GM12878 (cell line): ENCODE measurements at regions not wholly inside any gene's neighbourhood (a gene's known extent, or its start where the extent isn't known, plus 50 kb on each side); places are given as distances from the start of the nearest gene placed in this dataset.

Experiments used
- ATAC-seq: fragments of 200-7000 bp; cut with Tn5 transposase; 3 replicates; pipeline ENCODE4 v1.9.1; 2020; ENCODE audit warnings: mild to moderate bottlenecking, moderate library complexity
- BruUV-seq: library from RNA; stranded (reverse); fragments of 400-500 nt; replicated peaks from 2 replicates; lab custom pipeline; 2021; lab: Mats Ljungman, UMichigan
- CTCF ChIA-PET: fragments of 300-600 bp; sonication (Branson Sonifier 250); formaldehyde crosslinking; extraction: SDS; loops from one replicate; lab custom pipeline; 2021; ENCODE audit warnings: inconsistent platforms; lab: Yijun Ruan, JAX
- POLR2A ChIA-PET: fragments of 350-600 bp; formaldehyde crosslinking; extraction: SDS; loops from one replicate; lab custom pipeline; 2021; ENCODE audit warnings: inconsistent platforms; lab: Charles Lee
- RAD21 ChIA-PET: fragments of 300-600 bp; sonication (Branson Sonifier 250); formaldehyde crosslinking; loops from one replicate; lab custom pipeline; 2023; ENCODE audit warnings: antibody characterized with exemption; ENCODE audit not compliant: unreplicated experiment; lab: Charles Lee
- SMC1A ChIA-PET: fragments of 300-600 bp; sonication (Branson Sonifier 250); formaldehyde crosslinking; loops from one replicate; lab custom pipeline; 2023; ENCODE audit not compliant: unreplicated experiment, uncharacterized antibody; lab: Charles Lee
- DNase-seq: peaks from one replicate; pipeline ENCODE4 v3.0.0-alpha.2; 2011; ENCODE audit warnings: low read depth, low spot score
- FAIRE-seq: peaks from 3 replicates; lab custom pipeline; 2011; peaks lifted over from hg19 to GRCh38; lab: Jason Lieb, UNC
- H2AFZ ChIP-seq: 2 replicates; pipeline ENCODE4 v1.6.0; 2011; ENCODE audit warnings: low read depth, low read length, control low read depth; ENCODE audit not compliant: control insufficient read depth
- H3K27ac ChIP-seq: 2 replicates; pipeline ENCODE4 v1.5.1; 2011; ENCODE audit warnings: control low read depth; ENCODE audit not compliant: control insufficient read depth, insufficient read depth
- H3K27me3 ChIP-seq, 2 experiments: replicated peaks in 1 of 2; 2 replicates each; pipeline versions ENCODE4 v1.6.0 to v1.6.1; 2011; ENCODE audit warnings: low read length in 1 of 2; ENCODE audit not compliant: control insufficient read depth in 2 of 2, insufficient read depth in 2 of 2
- H3K36me3 ChIP-seq, 2 experiments: 2 replicates each; pipeline ENCODE4 v1.5.1; 2011; ENCODE audit warnings: low read length in 1 of 2; ENCODE audit not compliant: control insufficient read depth in 2 of 2, insufficient read depth in 2 of 2
- H3K4me1 ChIP-seq: 2 replicates; pipeline ENCODE4 v1.6.1; 2011; ENCODE audit warnings: mild to moderate bottlenecking, low read length, moderate library complexity, mixed read lengths; ENCODE audit not compliant: control insufficient read depth, insufficient read depth
- H3K4me2 ChIP-seq: 2 replicates; pipeline ENCODE4 v1.6.0; 2011; ENCODE audit warnings: control low read depth; ENCODE audit not compliant: control insufficient read depth, insufficient read depth
- H3K4me3 ChIP-seq: fragments of 200-600 bp; sonication (generic); 2 replicates; pipeline ENCODE4 v1.5.1; 2016
- H3K79me2 ChIP-seq: 2 replicates; pipeline ENCODE4 v1.6.0; 2011; ENCODE audit warnings: low read length; ENCODE audit not compliant: control insufficient read depth, insufficient read depth
- H3K9ac ChIP-seq: 2 replicates; pipeline ENCODE4 v1.8.0; 2011; ENCODE audit warnings: low read length, control low read depth, mixed read lengths; ENCODE audit not compliant: control insufficient read depth, insufficient read depth
- H3K9me3 ChIP-seq: replicated peaks from 3 replicates; pipeline ENCODE4 v1.5.1; 2011; ENCODE audit warnings: mild to moderate bottlenecking, low read length; ENCODE audit not compliant: control insufficient read depth, insufficient read depth
- H4K20me1 ChIP-seq: 2 replicates; pipeline ENCODE4 v1.6.0; 2011; ENCODE audit not compliant: control insufficient read depth, insufficient read depth
- E2F8 ChIP-seq: fragments of 450-650 bp; IDR thresholded peaks from 2 replicates; pipeline ENCODE4 v1.6.1; 2018; ENCODE audit warnings: mild to moderate bottlenecking, low read depth, moderate library complexity; ENCODE audit not compliant: partially characterized antibody
- EP300 ChIP-seq, 2 experiments: fragments of 150-350 bp in 1 of 2; IDR thresholded peaks; 2 replicates each; pipeline ENCODE4 v1.6.1; 2011 to 2012; ENCODE audit warnings: low read depth in 2 of 2, low read length in 2 of 2, borderline replicate concordance in 1 of 2, improper control_type of control experiment in 1 of 2, inconsistent platforms in 1 of 2; ENCODE audit not compliant: control insufficient read depth in 1 of 2
- IKZF1 ChIP-seq: fragments of 450-650 bp; conservative IDR thresholded peaks from 2 replicates; pipeline ENCODE4 v1.6.1; 2017; ENCODE audit warnings: antibody characterized with exemption, mild to moderate bottlenecking
- IRF5 ChIP-seq: fragments of 450-650 bp; IDR thresholded peaks from 2 replicates; pipeline ENCODE4 v1.6.1; 2017; ENCODE audit warnings: borderline replicate concordance
- MTA2 ChIP-seq: fragments of 450-650 bp; IDR thresholded peaks from 2 replicates; pipeline ENCODE4 v1.6.1; 2016; ENCODE audit warnings: low read depth, mild to moderate bottlenecking, moderate library complexity
- NR2C1 ChIP-seq: fragments of 450-650 bp; IDR thresholded peaks from 2 replicates; pipeline ENCODE4 v1.6.1; 2017; ENCODE audit warnings: antibody characterized with exemption, mild to moderate bottlenecking, moderate library complexity
- SMARCA5 ChIP-seq: fragments of 450-650 bp; IDR thresholded peaks from 2 replicates; pipeline ENCODE4 v1.6.1; 2017; ENCODE audit warnings: mild to moderate bottlenecking
- SMC3 ChIP-seq: IDR thresholded peaks from 2 replicates; pipeline ENCODE4 v1.6.1; 2011; ENCODE audit warnings: low read length, improper control_type of control experiment, borderline replicate concordance
- TAF1 ChIP-seq: IDR thresholded peaks from 2 replicates; pipeline ENCODE4 v1.6.1; 2011; ENCODE audit warnings: mild to moderate bottlenecking, low read depth, low read length, borderline replicate concordance
- ZNF592 ChIP-seq: fragments of 450-650 bp; IDR thresholded peaks from 2 replicates; pipeline ENCODE4 v1.6.1; 2017; ENCODE audit warnings: mild to moderate bottlenecking, moderate library complexity
- WGBS: methylation state at CpG from one replicate; pipeline ENCODE4 v1.1.6; 2016; ENCODE audit warnings: low lambda C conversion rate; ENCODE audit not compliant: insufficient replicate concordance, insufficient coverage; ENCODE audit errors: missing lambda C conversion rate; 5-methylcytosine and 5-hydroxymethylcytosine counted together
- in situ Hi-C: fragments of 300-500 bp; cut with MboI; formaldehyde crosslinking; loops from 9 replicates; pipeline ENCODE4 v1.14.3; 2018; ENCODE audit warnings: mixed read lengths
- intact Hi-C: fragments of 100-400 bp; cut with micrococcal nuclease; formaldehyde crosslinking; loops from one replicate; pipeline ENCODE4 v1.14.2; 2022; ENCODE audit not compliant: unreplicated experiment
- TF ChIP-seq, protein P1 (sequence below): fragments of 450-650 bp; formaldehyde crosslinking; IDR thresholded peaks from 2 replicates; pipeline ENCODE4 v1.4.0; 2022; ENCODE audit warnings: mild to moderate bottlenecking, moderate library complexity

DNA sequence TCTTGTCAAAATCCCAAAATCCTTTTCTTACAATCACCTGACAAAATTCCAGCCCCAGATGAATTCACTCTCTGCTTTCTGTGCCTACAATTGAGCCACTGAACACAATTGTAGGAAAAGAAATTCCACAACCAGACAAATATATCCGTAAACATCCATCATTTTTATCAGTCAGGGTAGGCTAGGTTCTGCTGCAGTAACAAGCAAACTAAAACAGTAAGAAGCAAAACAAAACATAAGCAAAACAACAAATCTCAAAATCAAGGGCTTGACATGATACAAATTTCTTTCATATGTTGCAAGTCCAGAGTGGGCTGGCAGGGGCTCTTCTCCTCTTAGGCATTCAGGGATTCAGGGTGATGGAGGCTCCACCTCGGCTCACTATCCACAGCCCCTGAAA is 114.2 kb upstream of the MAN2A1 start:
- no peak for ATAC-seq
- ChIA-PET CTCF (no interaction called here), POLR2A (no interaction called here), RAD21 (no interaction called here), SMC1A (no interaction called here)
- Histone ChIP-seq H3K27ac (no peak overlapping the region), H2AFZ (no peak overlapping the region), H3K4me2 (no peak overlapping the region), H3K4me1 (no peaks in the 10 kb centered on the region), H3K9me3 (no peaks in the 10 kb centered on the region), H3K9ac (no peak overlapping the region), H3K4me3 (no peak overlapping the region), H3K79me2 (no peaks in the 10 kb centered on the region), H3K27me3 (no peaks in the 10 kb centered on the region), H3K36me3 (no peaks in the 10 kb centered on the region), H4K20me1 (no peaks in the 10 kb centered on the region)
- no peak for FAIRE-seq
- no TSS peak for BruUV-seq
- no peak for DNase-seq
- WGBS: 5% methylated on average over 2 of the region's 2 CpGs
- in situ Hi-C loops: no loop called here
- intact Hi-C loops: no loop called here
- TF ChIP-seq, protein P1, sequence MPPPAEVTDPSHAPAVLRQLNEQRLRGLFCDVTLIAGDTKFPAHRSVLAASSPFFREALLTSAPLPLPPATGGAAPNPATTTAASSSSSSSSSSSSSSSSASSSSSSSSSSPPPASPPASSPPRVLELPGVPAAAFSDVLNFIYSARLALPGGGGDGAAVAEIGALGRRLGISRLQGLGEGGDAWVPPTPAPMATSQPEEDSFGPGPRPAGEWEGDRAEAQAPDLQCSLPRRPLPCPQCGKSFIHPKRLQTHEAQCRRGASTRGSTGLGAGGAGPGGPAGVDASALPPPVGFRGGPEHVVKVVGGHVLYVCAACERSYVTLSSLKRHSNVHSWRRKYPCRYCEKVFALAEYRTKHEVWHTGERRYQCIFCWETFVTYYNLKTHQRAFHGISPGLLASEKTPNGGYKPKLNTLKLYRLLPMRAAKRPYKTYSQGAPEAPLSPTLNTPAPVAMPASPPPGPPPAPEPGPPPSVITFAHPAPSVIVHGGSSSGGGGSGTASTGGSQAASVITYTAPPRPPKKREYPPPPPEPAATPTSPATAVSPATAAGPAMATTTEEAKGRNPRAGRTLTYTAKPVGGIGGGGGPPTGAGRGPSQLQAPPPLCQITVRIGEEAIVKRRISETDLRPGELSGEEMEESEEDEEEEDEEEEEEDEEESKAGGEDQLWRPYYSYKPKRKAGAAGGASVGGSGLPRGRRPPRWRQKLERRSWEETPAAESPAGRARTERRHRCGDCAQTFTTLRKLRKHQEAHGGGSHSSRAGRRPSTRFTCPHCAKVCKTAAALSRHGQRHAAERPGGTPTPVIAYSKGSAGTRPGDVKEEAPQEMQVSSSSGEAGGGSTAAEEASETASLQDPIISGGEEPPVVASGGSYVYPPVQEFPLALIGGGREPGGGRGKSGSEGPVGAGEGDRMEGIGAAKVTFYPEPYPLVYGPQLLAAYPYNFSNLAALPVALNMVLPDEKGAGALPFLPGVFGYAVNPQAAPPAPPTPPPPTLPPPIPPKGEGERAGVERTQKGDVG (CRISPR knock-in tag): no peak
- TF ChIP-seq IKZF1 (no peak), SMARCA5 (no peak), NR2C1 (no peak), E2F8 (no peak), EP300 (IDR thresholded peaks at IDR 0.05; ENCODE audit: borderline replicate concordance in 1 of 2, control insufficient read depth in 1 of 2, low read depth in 2 of 2, low read length in 2 of 2) (no peak), MTA2 (no peak), TAF1 (no peak), SMC3 (no peak), IRF5 (no peak), ZNF592 (no peak)
